IMR-90 (cell line): ENCODE measurements at regions not wholly inside any gene's neighbourhood (a gene's known extent, or its start where the extent isn't known, plus 50 kb on each side); places are given as distances from the start of the nearest gene placed in this dataset.

Experiments
- ATAC-seq: fragments of 200-7000 bp; cut with Tn5 transposase; 2 replicates; pipeline ENCODE4 v1.9.1; 2020; ENCODE audit warnings: low read depth, mild to moderate bottlenecking, moderate library complexity
- BruUV-seq: library from RNA; stranded (reverse); fragments of 400-500 nt; replicated peaks from 2 replicates; lab custom pipeline; 2021; lab: Mats Ljungman, UMichigan
- CTCF ChIA-PET: fragments of 300-600 bp; formaldehyde crosslinking; extraction: SDS; loops from one replicate; lab custom pipeline; 2021; ENCODE audit warnings: antibody characterized with exemption; lab: Yijun Ruan, JAX
- POLR2A ChIA-PET: fragments of 300-600 bp; sonication (Branson Sonifier 250); formaldehyde crosslinking; loops from one replicate; lab custom pipeline; 2022; ENCODE audit warnings: antibody characterized with exemption; ENCODE audit not compliant: unreplicated experiment; lab: Charles Lee
- DNase-seq: peaks from one replicate; pipeline ENCODE4 v3.0.0; 2013
- H2AFZ ChIP-seq: replicated peaks from 2 replicates; pipeline ENCODE3; 2013; ENCODE audit warnings: low read length, mild to moderate bottlenecking; ENCODE audit not compliant: poor library complexity
- H2AK5ac ChIP-seq: 2 replicates; pipeline ENCODE4 v1.6.1; 2013; ENCODE audit warnings: low read depth, low read length, inconsistent platforms
- H2AK9ac ChIP-seq: replicated peaks from 2 replicates; pipeline ENCODE3; 2013; ENCODE audit warnings: mild to moderate bottlenecking, low read depth, low read length, moderate library complexity; ENCODE audit not compliant: poor library complexity
- H2BK120ac ChIP-seq: 2 replicates; pipeline ENCODE4 v1.6.1; 2013; ENCODE audit warnings: low read depth, low read length, inconsistent platforms
- H2BK15ac ChIP-seq: 3 replicates; pipeline ENCODE4 v1.6.1; 2013; ENCODE audit warnings: low read depth, low read length, inconsistent platforms
- H2BK20ac ChIP-seq: 2 replicates; pipeline ENCODE4 v1.6.1; 2013; ENCODE audit warnings: low read depth, mild to moderate bottlenecking, inconsistent platforms, low read length, moderate library complexity
- H2BK5ac ChIP-seq: 2 replicates; pipeline ENCODE4 v1.6.1; 2013; ENCODE audit warnings: mild to moderate bottlenecking, low read depth, low read length, inconsistent platforms; ENCODE audit not compliant: poor library complexity, severe bottlenecking
- H3K14ac ChIP-seq: replicated peaks from 2 replicates; pipeline ENCODE4 v1.6.1; 2013; ENCODE audit warnings: low read depth, low read length, inconsistent platforms
- H3K18ac ChIP-seq: 2 replicates; pipeline ENCODE4 v1.6.1; 2013; ENCODE audit warnings: low read depth, low read length, control low read depth
- H3K23ac ChIP-seq: 2 replicates; pipeline ENCODE4 v1.6.1; 2013; ENCODE audit warnings: low read depth, low read length, inconsistent platforms
- H3K27ac ChIP-seq: 2 replicates; pipeline ENCODE4 v1.5.1; 2013; ENCODE audit warnings: mild to moderate bottlenecking, control low read depth, low read length; ENCODE audit not compliant: insufficient read depth
- H3K27me3 ChIP-seq: 2 replicates; pipeline ENCODE4 v1.6.1; 2013; ENCODE audit warnings: low read length; ENCODE audit not compliant: control insufficient read depth, insufficient read depth
- H3K36me3 ChIP-seq: 2 replicates; pipeline ENCODE4 v1.6.1; 2013; ENCODE audit warnings: low read length, mixed read lengths; ENCODE audit not compliant: control insufficient read depth, insufficient read depth
- H3K4ac ChIP-seq: 2 replicates; pipeline ENCODE4 v1.6.1; 2013; ENCODE audit warnings: low read depth, low read length, inconsistent platforms
- H3K4me1 ChIP-seq: 2 replicates; pipeline ENCODE4 v1.6.1; 2013; ENCODE audit warnings: low read length, mixed read lengths; ENCODE audit not compliant: control insufficient read depth, insufficient read depth
- H3K4me2 ChIP-seq: 2 replicates; pipeline ENCODE4 v1.6.1; 2013; ENCODE audit warnings: low read depth, mild to moderate bottlenecking, control low read depth, low read length, moderate library complexity
- H3K4me3 ChIP-seq: 2 replicates; pipeline ENCODE4 v1.5.1; 2013; ENCODE audit warnings: low read depth, mild to moderate bottlenecking, control low read depth, low read length, moderate library complexity; ENCODE audit not compliant: insufficient read depth
- H3K56ac ChIP-seq: 2 replicates; pipeline ENCODE4 v1.6.1; 2013; ENCODE audit warnings: low read length, inconsistent platforms; ENCODE audit not compliant: insufficient read depth; ENCODE audit errors: extremely low read depth
- H3K79me1 ChIP-seq, 2 experiments: 2 replicates each; pipeline ENCODE4 v1.6.1; 2013; ENCODE audit warnings: low read length in 2 of 2, inconsistent platforms in 1 of 2, low read depth in 1 of 2
- H3K9ac ChIP-seq: 2 replicates; pipeline ENCODE4 v1.6.1; 2013; ENCODE audit warnings: low read depth, low read length, control low read depth
- H3K9me1 ChIP-seq: 2 replicates; pipeline ENCODE4 v1.6.1; 2013; ENCODE audit warnings: low read length, inconsistent platforms; ENCODE audit not compliant: insufficient read depth
- H3K9me3 ChIP-seq: 2 replicates; pipeline ENCODE4 v1.6.1; 2013; ENCODE audit warnings: low read length; ENCODE audit not compliant: control insufficient read depth, insufficient read depth
- H4K20me1 ChIP-seq: 2 replicates; pipeline ENCODE4 v1.6.1; 2013; ENCODE audit warnings: low read length, inconsistent platforms; ENCODE audit not compliant: insufficient read depth
- H4K5ac ChIP-seq: 2 replicates; pipeline ENCODE4 v1.6.1; 2013; ENCODE audit warnings: mild to moderate bottlenecking, low read depth, low read length, control low read depth
- H4K8ac ChIP-seq, 2 experiments: 2 replicates each; pipeline ENCODE4 v1.6.1; 2013; ENCODE audit warnings: low read depth in 2 of 2, low read length in 2 of 2, control low read depth in 1 of 2, inconsistent platforms in 1 of 2
- H4K91ac ChIP-seq: 2 replicates; pipeline ENCODE4 v1.6.1; 2013; ENCODE audit warnings: low read depth, low read length, inconsistent platforms; ENCODE audit not compliant: insufficient read depth
- CTCF ChIP-seq: conservative IDR thresholded peaks from 2 replicates; pipeline ENCODE4 v1.5.1; 2012; ENCODE audit warnings: mild to moderate bottlenecking, low read depth, low read length, improper control_type of control experiment
- MXI1 ChIP-seq: IDR thresholded peaks from 2 replicates; pipeline ENCODE4 v1.6.1; 2012; ENCODE audit warnings: low read depth, mild to moderate bottlenecking, low read length, moderate library complexity, borderline replicate concordance
- POLR2A ChIP-seq: IDR thresholded peaks from 2 replicates; pipeline ENCODE4 v1.6.1; 2012; ENCODE audit warnings: mild to moderate bottlenecking, low read depth, low read length
- RAD21 ChIP-seq: IDR thresholded peaks from 2 replicates; pipeline ENCODE4 v1.6.1; 2012; ENCODE audit warnings: low read length, improper control_type of control experiment
- RCOR1 ChIP-seq: IDR thresholded peaks from 2 replicates; pipeline ENCODE4 v1.6.1; 2012; ENCODE audit warnings: mild to moderate bottlenecking, low read length, improper control_type of control experiment; ENCODE audit not compliant: insufficient replicate concordance
- USF2 ChIP-seq: fragments of 150-350 bp; IDR thresholded peaks from 2 replicates; pipeline ENCODE4 v1.6.1; 2017; ENCODE audit warnings: mild to moderate bottlenecking, antibody characterized with exemption, low read length, low read depth
- WGBS, 2 experiments: methylation state at CpG; one replicate each; pipeline versions ENCODE4 v1.1.5 to v1.1.7; 2013; ENCODE audit warnings: missing lambda C conversion rate in 2 of 2; ENCODE audit not compliant: insufficient read length in 1 of 2; ENCODE audit errors: extremely low coverage in 2 of 2; 5-methylcytosine and 5-hydroxymethylcytosine counted together
- dilution Hi-C: fragments of 300-500 bp; cut with HindIII; formaldehyde crosslinking; loops from one replicate; pipeline ENCODE4 v1.14.3; 2018; ENCODE audit warnings: low sequenced_read_pairs; ENCODE audit not compliant: unreplicated experiment
- in situ Hi-C: fragments of 300-500 bp; cut with MboI; formaldehyde crosslinking; loops from 3 replicates; pipeline ENCODE4 v1.14.3; 2019; ENCODE audit warnings: low sequenced_read_pairs, inconsistent platforms, mixed read lengths
- intact Hi-C: fragments of 100-400 bp; cut with micrococcal nuclease; formaldehyde crosslinking; loops from 2 replicates; pipeline ENCODE4 v1.10.0; 2022
- TF ChIP-seq, protein P1 (sequence below): fragments of 150-350 bp; IDR thresholded peaks from 2 replicates; pipeline ENCODE4 v1.6.1; 2016; ENCODE audit warnings: low read depth, mild to moderate bottlenecking, low read length, moderate library complexity, borderline replicate concordance

- TF ChIP-seq RCOR1 = no peak
- TF ChIP-seq POLR2A = no peak
- TF ChIP-seq, protein P1, sequence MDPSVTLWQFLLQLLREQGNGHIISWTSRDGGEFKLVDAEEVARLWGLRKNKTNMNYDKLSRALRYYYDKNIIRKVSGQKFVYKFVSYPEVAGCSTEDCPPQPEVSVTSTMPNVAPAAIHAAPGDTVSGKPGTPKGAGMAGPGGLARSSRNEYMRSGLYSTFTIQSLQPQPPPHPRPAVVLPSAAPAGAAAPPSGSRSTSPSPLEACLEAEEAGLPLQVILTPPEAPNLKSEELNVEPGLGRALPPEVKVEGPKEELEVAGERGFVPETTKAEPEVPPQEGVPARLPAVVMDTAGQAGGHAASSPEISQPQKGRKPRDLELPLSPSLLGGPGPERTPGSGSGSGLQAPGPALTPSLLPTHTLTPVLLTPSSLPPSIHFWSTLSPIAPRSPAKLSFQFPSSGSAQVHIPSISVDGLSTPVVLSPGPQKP = no peak
- no peak for TF ChIP-seq RAD21
- no peak for TF ChIP-seq CTCF
- no peak for TF ChIP-seq MXI1
- TF ChIP-seq USF2 = no peak
- no peak overlapping the region for H3K4me3 ChIP-seq
- POLR2A ChIA-PET = no interaction called here
- no peak overlapping the region for H4K91ac ChIP-seq
- no CpG with 5 or more reads among the region's 6 CpGs for WGBS, 2 experiments
- H2AK5ac ChIP-seq = no peak overlapping the region
- H3K27ac ChIP-seq = no peak overlapping the region
- H2AFZ ChIP-seq = no peak overlapping the region
- H3K4ac ChIP-seq = no peak overlapping the region
- no peak overlapping the region for H3K14ac ChIP-seq
- no TSS peak for BruUV-seq
- ATAC-seq = no peak
- no peak overlapping the region for H2BK20ac ChIP-seq
- H3K18ac ChIP-seq = no peak overlapping the region
- no peak overlapping the region for H4K8ac ChIP-seq
- H3K4me2 ChIP-seq = no peak overlapping the region
- CTCF ChIA-PET = interaction anchor here (1.4 kb wide), 1 partner anchor 53 kb away, joined by 3 read pairs; no protein-coding TSS in a partner anchor
- no peaks in the 10 kb centered on the region for H3K9me3 ChIP-seq
- DNase-seq = no peak
- H3K23ac ChIP-seq = no peak overlapping the region
- intact Hi-C loops = no loop called here
- no peak overlapping the region for H3K9ac ChIP-seq
- no peaks in the 10 kb centered on the region for H4K20me1 ChIP-seq
- H3K27me3 ChIP-seq = peaks cover 14% of the 10 kb centered on the region
- H3K36me3 ChIP-seq = no peaks in the 10 kb centered on the region
- no peak overlapping the region for H4K5ac ChIP-seq
- no peak overlapping the region for H2BK120ac ChIP-seq
- no peak overlapping the region for H2AK9ac ChIP-seq
- dilution Hi-C loops = no loop called here
- H2BK15ac ChIP-seq = no peak overlapping the region
- H2BK5ac ChIP-seq = no peak overlapping the region
- no peaks in the 10 kb centered on the region for H3K79me1 ChIP-seq
- no peaks in the 10 kb centered on the region for H3K9me1 ChIP-seq
- in situ Hi-C loops = no loop called here
- no peak overlapping the region for H3K56ac ChIP-seq
- no peaks in the 10 kb centered on the region for H3K4me1 ChIP-seq
Measured at GRCh38 chr4:185092535-185093197, 50.4 kb upstream of the SLC25A4 start.
